Upper lobe of left lung (tissue), 6 donors: ENCODE measurements at regions not wholly inside any gene's neighbourhood (a gene's known extent, or its start where the extent isn't known, plus 50 kb on each side); places are given as distances from the start of the nearest gene placed in this dataset.

Source experiments
- ATAC-seq, 2 donors: fragments of 200-7000 bp; cut with Tn5 transposase; one replicate each; pipeline ENCODE4 v1.9.1; 2022; ENCODE audit warnings: mild to moderate bottlenecking in 2 of 2, moderate library complexity in 2 of 2; ENCODE audit not compliant: low FRiP score in 2 of 2
- DNase-seq, 2 donors: peaks; one replicate each; pipeline ENCODE4 v3.0.0-alpha.2; 2019 to 2020
- H3K27ac ChIP-seq, 4 donors: fragments of 200-600 bp; sonication (generic); one replicate each; pipeline ENCODE4 v1.5.1; 2016 to 2019
- H3K27me3 ChIP-seq, 4 donors: fragments of 200-600 bp; sonication (generic); one replicate each; pipeline ENCODE4 v1.5.1; 2017 to 2019
- H3K36me3 ChIP-seq, 4 donors: fragments of 200-600 bp; sonication (generic); one replicate each; pipeline ENCODE4 v1.5.1; 2016 to 2019
- H3K4me1 ChIP-seq, 4 donors: fragments of 200-600 bp; sonication (generic); one replicate each; pipeline ENCODE4 v1.5.1; 2018 to 2019
- H3K4me3 ChIP-seq, 4 donors: fragments of 200-600 bp; sonication (generic); one replicate each; pipeline ENCODE4 v1.5.1; 2017 to 2019; ENCODE audit warnings: mild to moderate bottlenecking in 2 of 4, moderate library complexity in 1 of 4
- H3K9me3 ChIP-seq, 4 donors: fragments of 200-600 bp; sonication (generic); one replicate each; pipeline ENCODE4 v1.5.1; 2018 to 2019
- EP300 ChIP-seq, 4 donors: sonication (generic); formaldehyde crosslinking; IDR thresholded peaks; one replicate each; pipeline ENCODE4 v1.5.1; 2017; ENCODE audit warnings: antibody characterized with exemption in 4 of 4, control low read depth in 2 of 4
- POLR2A ChIP-seq, 4 donors: fragments of 450-650 bp; IDR thresholded peaks; one replicate each; pipeline ENCODE4 v1.5.1; 2016 to 2017; ENCODE audit warnings: antibody characterized with exemption in 4 of 4, mild to moderate bottlenecking in 2 of 4
- POLR2AphosphoS5 ChIP-seq, 2 donors: sonication (generic); formaldehyde crosslinking; IDR thresholded peaks; one replicate each; pipeline ENCODE4 v1.5.1; 2017; ENCODE audit warnings: antibody characterized with exemption in 2 of 2
- WGBS, 2 donors: methylation state at CpG; one replicate each; pipeline ENCODE4 v1.1.5; 2017 to 2018; 5-methylcytosine and 5-hydroxymethylcytosine counted together
- small RNA-seq, 4 donors: library from RNA; depleted of rRNA; stranded (forward); fragments of <200 nt; gene quantifications; one replicate each; pipeline ENCODE3, GENCODE V24; 2016
- TF ChIP-seq, protein P1 (sequence below), 6 experiments: fragments of 450-650 bp in 4 of 6; fragments of 200-600 bp in 2 of 6; sonication (generic) in 2 of 6; IDR thresholded peaks; one replicate each; pipeline ENCODE4 v1.5.1; 2016 to 2019; ENCODE audit warnings: antibody characterized with exemption in 6 of 6
- donor health status: DM: no; HTN: no; CAD: no; lungs with moderate emphysema.
- donor health status: DM: no; HTN: yes; CAD: no; lungs with severe emphysema.

- no peak for DNase-seq
- WGBS, 2 donors: 64 to 68% methylated on average over 2 of the region's 2 CpGs
- no peaks in the 10 kb centered on the region for H3K4me1 ChIP-seq
- H3K9me3 ChIP-seq: no peaks in the 10 kb centered on the region
- TF ChIP-seq EP300 (IDR thresholded peaks at IDR 0.05): no peak
- ATAC-seq: no peak
- H3K36me3 ChIP-seq: no peaks in the 10 kb centered on the region
- H3K4me3 ChIP-seq: no peak overlapping the region
- H3K27ac ChIP-seq: no peak overlapping the region
- H3K27me3 ChIP-seq: peaks cover 0 to 2% (median 0%) of the 10 kb centered on the region in 4 donors
These were observed 51.1 kb upstream of the OLIG2 start for GRCh38 chr21:32974653-32975052.

DNA sequence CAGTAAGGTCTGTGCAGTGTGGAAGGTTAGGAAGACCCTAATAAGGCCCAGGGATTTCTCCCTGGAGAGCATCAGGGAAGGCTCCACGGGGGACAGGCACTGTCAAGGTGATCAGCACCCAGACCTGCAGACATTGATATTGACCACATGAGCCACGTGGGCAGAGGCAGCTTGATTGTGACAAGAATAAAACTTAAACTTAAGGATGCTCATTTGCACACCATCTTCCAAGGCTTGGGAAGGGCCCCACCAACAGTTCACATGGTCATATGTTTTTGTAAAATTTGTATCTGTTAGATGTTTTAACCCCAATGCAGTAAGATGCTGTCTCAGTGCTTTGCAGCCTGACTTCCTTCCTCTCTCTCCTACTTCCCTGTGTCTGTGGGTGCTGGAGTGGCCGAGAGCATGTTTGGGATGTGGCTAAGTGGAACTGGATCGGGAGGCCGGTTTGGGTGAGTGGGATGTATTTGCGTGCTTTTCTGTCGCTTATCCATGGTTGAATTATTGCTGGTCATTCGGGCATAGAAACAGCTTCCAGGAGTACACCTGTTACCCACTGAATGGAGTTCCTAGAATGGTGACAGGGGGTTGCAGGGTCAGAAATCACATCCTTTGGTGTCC, 49.8 kb upstream of the OLIG2 start:
- H3K4me3 ChIP-seq: no peak overlapping the region
- H3K9me3 ChIP-seq: no peaks in the 10 kb centered on the region
- H3K4me1 ChIP-seq: no peaks in the 10 kb centered on the region
- ATAC-seq (no peak), DNase-seq (no peak)
- WGBS, 2 donors: 76 to 79% methylated on average over 8 of the region's 8 CpGs
- H3K27ac ChIP-seq: no peak overlapping the region
- TF ChIP-seq EP300 (IDR thresholded peaks at IDR 0.05) (no peak), POLR2AphosphoS5 (IDR thresholded peaks at IDR 0.05) (no peak), POLR2A (IDR thresholded peaks at IDR 0.05) (no peak)
- TF ChIP-seq, protein P1, sequence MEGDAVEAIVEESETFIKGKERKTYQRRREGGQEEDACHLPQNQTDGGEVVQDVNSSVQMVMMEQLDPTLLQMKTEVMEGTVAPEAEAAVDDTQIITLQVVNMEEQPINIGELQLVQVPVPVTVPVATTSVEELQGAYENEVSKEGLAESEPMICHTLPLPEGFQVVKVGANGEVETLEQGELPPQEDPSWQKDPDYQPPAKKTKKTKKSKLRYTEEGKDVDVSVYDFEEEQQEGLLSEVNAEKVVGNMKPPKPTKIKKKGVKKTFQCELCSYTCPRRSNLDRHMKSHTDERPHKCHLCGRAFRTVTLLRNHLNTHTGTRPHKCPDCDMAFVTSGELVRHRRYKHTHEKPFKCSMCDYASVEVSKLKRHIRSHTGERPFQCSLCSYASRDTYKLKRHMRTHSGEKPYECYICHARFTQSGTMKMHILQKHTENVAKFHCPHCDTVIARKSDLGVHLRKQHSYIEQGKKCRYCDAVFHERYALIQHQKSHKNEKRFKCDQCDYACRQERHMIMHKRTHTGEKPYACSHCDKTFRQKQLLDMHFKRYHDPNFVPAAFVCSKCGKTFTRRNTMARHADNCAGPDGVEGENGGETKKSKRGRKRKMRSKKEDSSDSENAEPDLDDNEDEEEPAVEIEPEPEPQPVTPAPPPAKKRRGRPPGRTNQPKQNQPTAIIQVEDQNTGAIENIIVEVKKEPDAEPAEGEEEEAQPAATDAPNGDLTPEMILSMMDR (IDR thresholded peaks at IDR 0.05): no peak
- no peaks in the 10 kb centered on the region for H3K36me3 ChIP-seq
- H3K27me3 ChIP-seq: peaks cover 0 to 2% (median 0%) of the 10 kb centered on the region in 4 donors

Small RNA genes in the stretch of these regions (small RNA-seq; reads per million reads assigned to genes)
- 0 reads per million in 4 donors for gene RF00156
